GM19438 (cell line): ENCODE measurements at regions not wholly inside any gene's neighbourhood (a gene's known extent, or its start where the extent isn't known, plus 50 kb on each side); places are given as distances from the start of the nearest gene placed in this dataset.
A peak's percentile ranks its signal among the peaks of the same experiment; 100 is the strongest.

Experiments used
- ATAC-seq: cut with Tn5 transposase; IDR thresholded peaks from one replicate; pipeline ENCODE4 v1.9.1; 2021; ENCODE audit warnings: low read depth; ENCODE audit not compliant: unreplicated experiment

DNA sequence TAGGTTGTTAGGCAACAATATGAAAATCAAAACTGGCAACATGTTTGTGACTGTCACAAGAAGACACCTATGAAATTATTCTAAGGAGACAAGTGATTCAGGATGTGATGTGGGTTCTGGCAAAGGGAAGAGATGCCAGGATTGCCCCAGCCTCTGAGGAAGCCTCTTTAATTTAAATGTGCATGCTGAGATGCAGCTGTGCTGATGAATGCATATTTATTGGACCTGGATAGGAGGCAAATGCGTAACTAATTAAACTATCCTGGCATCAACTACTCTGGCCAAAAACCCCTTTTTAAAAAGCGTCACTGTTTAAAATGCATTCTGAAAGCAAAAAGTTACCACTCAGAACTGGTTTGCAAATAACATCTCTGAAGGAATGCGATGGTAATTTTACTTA lies 176.5 kb upstream of the DPH6 start:
- ATAC-seq, result no peak

DNA sequence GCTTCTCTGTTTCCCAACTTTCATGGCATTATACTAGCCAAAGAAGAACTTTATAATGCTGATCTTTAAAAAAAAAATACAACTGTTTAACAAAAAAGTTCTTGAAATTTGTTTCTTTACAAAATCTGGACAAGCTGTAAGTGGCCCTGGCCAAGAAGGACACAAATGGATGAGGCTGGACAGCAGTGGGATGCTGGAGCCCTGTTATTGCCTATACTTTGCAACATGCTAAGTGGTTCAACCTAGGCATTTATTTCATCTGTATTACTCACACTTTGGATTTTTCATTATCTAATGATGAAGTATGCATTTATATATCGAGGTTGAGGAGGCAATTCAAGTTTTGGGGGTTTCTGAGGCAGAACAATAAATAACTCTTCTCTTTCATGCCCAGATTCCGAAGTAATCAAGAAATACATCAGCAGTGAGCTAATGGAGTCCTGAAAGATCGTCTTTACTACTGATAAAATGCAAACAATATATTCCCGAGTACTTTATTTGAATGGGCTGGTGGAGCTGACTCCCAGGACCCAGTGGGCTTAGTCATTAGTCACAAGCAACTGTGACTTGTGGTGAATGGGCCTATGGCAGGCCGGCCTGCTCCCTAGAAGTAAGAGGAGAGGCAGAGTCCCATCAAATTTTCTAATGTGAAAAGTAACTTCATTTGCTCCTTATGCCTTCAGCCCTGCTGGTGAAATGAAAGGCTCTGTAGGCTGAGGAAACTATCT lies 177.3 kb upstream of the DPH6 start:
- no peak for ATAC-seq

- no peak for ATAC-seq
Measured at GRCh38 chr15:35723852-35724251, 177.9 kb upstream of the DPH6 start.

DNA sequence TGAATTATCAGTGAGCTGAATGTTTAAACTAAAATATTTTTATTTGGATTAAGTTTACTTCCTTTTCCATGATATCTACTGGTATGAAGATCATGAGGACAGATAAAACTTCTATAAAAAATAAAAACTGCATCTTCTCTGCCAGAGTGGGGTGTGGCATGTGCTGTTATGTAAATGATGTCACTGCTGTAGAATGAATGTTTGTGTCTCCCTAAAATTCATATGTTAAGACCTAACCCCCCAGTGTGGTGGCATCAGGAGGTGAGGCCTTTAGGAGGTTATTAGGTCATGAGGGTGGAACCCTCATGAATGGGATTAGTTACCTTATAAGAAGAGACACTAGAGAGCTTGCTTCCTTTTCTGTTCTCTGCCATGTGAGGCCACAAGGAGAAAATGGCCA lies 178.7 kb upstream of the DPH6 start:
- ATAC-seq, result no peak

DNA sequence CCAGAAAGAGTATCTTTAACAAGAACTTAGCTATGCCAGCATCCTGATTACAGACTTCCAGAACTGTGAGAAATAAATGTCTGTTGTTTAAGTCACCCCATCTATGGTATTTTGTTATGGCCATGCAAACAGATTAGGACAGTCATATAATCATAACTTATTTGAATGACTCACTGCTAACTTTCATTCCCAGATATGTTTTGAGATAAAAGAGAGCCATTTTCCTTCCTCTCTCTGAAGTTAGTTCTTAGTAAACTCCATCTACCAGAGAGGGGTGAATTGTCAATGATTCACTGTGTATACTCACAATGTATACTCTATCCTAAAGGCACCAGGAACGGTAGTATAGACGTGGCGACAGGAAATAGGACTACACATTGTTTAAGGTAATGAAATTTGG lies 179.4 kb upstream of the DPH6 start:
- ATAC-seq, result no peak

GRCh38 chr15:35727627-35728026 lies 181.7 kb upstream of the DPH6 start:
- no peak for ATAC-seq

DNA sequence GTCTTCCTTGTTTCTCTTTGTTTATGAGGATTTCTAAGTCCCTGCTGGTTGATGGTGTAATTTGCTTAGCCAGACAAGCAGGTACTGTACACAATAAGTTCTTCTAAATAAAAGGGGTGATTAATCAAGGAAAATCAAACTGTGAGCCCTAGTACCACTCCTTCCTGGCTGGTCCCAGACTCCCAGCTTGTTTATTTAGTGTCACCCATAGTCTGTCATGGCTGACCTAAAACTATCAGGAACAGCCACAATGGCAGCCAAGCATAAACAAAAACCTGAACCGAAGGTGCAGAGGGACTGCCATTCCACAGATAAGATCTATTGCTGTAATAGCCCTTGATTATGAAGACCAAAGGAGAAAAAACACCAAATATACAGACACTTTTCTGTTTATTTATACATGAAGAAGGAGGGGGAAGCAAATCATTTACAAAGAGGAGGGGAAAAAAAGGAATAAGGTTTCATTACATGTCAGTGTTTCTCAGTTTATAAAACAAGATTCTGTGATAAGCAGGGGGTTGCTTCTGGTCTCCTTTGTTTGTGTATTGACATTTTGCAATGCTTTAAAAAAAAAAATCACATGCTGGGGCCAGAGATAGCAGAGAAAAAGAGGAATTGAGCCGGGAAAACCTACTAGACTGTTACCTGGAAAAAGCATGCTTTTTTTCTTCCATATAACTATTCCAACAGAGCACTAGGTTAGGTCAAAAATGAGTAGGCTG lies 182.4 kb upstream of the DPH6 start:
- ATAC-seq, result no peak

DNA sequence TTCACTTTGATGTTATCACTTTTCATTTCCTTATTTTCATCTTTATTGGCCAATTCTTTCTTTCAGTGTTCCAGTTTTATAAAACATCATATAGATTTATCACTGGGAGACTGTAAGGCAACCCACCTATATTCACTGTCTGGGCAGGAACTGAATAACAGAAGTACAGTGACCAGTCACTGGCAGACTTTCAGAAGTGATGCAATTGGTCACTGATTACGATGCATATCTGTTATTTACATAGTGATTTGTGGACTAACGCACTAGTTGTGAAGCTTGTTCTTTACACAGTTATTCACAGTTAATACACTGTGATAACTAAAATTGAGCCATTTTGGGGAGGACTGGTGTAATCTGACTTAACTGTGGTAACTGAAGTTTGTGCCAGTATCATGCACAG lies 190.2 kb upstream of the DPH6 start:
- no peak for ATAC-seq

GRCh38 chr15:35737441-35737840 lies 191.5 kb upstream of the DPH6 start:
- no peak for ATAC-seq

GRCh38 chr15:35738370-35738769 lies 192.4 kb upstream of the DPH6 start:
- ATAC-seq, result no peak

DNA sequence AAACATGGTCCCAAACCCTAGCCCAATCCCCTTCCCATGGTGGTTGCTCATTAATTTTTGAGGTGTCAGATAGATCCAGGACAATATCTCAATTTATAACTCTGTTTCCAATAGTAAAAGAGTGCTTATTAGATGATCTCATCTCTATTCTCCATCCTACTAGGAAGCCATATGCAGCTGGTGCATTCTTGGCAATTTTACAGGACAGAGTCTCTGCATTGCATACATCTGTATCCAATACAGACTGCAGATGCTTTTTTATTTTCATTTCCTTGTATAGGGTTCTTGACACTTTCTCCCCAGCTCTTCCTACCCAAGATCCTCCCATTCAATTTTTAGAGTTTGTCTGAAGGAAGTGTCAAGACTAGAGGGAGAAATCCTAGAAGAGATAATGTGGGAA lies 194.8 kb upstream of the DPH6 start:
- no peak for ATAC-seq

GRCh38 chr15:35741395-35741794 lies 195.4 kb upstream of the DPH6 start:
- ATAC-seq, result no peak

GRCh38 chr15:35741881-35742280 lies 195.9 kb upstream of the DPH6 start:
- ATAC-seq, result no peak

- ATAC-seq, result no peak
Measured at GRCh38 chr15:35743321-35743720, 197.4 kb upstream of the DPH6 start.

- ATAC-seq, result no peak
Measured at GRCh38 chr15:35746121-35746520, 200.2 kb upstream of the DPH6 start.

DNA sequence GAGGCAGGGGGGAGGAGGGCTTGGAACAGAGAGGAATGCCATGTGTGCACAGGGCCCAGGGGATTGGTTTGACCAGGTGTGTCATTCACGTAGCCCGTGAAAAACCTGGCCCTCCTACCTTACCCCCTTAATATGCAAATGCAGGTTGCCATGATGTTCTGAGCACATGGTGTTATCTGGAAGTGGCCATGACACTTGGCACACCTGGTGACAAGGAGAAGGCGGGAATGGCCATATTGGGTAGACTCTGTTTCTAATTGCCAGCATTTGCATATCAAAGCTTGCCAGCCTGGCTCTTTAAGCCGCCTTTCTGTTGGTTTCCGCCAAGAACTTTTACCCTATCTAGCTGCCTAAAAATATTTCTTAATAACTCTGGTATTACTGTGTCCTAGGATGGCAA lies 202.1 kb upstream of the DPH6 start:
- no peak for ATAC-seq

DNA sequence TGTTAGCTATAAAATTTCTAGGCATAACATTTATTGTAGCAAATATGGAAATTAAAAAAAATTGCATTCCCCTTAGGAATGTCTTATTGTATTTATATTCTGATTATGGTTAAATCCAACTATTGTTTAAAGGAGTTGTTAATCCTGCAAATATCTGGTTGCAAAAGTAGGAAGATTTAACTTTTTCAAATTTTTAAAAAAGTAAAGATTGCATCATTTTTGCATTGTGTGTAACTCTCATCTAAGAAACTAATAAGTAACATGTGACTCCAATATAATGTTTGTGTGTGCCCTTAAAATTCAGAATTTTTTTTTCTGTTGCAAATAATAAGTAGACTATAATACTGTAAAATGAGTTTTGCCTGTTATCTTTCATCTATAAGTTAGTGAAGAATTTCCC lies 204.1 kb upstream of the DPH6 start:
- ATAC-seq, result no peak

- ATAC-seq, result peak; percentile 72
Measured at GRCh38 chr15:35751413-35752133, 205.6 kb upstream of the DPH6 start.

DNA sequence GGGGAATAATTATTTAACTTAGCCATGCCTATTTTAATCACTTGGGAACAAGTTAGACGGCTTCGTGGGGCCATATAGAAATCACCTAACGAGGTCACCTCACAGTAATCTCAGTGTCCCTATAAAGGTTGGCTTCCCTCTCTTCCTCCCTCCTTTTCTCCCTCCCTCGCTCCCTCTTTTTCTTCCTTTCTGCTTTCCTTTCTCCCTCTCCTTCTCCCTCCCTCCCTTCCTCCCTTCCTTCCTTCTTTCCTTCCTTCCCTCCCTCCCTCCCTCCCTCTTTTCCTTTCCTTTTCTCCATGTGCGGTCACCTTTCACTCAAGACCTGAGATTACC lies 206.1 kb upstream of the DPH6 start:
- no peak for ATAC-seq

DNA sequence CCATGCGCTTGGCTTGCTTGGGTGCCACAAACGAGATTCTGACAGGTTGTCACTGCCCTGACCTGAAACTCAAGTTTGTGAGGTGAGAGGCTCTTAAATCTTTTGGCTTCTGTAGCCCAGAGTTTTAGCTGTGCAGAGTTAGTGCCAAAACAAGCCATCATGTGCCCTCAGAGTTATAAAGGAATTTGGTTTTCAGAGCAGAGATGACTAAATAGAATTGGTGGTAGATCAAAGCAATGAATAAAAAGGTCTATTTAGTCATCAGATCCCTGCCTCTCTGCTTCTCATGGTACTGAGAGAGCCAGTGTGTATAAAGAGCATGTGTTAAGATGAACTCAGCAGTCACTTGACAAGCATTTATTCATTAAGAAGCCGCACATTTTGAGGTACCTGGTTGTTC lies 207.5 kb upstream of the DPH6 start:
- ATAC-seq, result no peak

DNA sequence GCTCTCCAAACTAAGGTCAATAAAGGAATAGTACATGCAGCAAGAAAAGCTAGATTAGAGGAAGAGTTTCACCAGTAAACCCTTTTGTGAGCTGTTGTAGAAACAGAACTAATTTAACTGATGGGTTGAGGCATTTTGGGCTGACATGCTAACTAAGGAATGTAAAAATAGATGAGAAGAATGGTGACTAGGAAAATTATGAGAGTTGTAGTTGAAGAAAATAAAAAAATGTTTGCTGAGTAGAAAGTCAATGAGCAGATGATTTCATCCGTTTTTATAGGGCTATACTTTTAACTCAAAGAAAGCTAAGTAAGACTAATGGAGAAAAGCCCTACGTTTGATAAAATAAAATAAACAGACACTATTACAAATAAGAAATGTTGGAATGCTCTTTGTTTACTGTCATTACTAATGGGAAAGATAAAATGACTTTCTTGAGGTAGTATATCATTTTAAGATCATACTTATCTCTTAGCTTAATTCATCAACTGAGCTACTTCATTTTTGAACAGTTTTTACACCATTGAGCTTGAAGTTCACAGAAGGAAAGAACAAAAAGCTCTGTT lies 209.4 kb upstream of the DPH6 start:
- no peak for ATAC-seq

DNA sequence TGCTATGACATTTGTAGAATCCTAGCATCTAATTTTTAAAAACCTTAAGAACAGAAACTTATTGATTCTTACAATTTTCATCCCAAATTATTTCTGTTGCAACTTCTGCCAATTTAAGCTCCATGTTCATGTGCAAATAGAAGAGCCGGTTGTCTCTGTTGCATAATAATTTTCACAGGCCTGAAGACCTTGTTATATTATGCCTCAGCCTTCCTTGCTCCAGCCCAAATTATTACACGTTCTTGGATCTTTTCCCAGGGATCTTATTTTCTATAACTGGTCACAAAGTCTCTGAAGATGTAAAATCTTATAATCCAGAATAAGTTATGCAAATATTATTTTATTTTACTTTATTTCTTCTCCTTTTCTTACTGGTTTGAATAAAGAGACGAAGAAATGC lies 210.7 kb upstream of the DPH6 start:
- ATAC-seq, result no peak
